OCI-LY1 (cell line): ENCODE measurements at regions not wholly inside any gene's neighbourhood (a gene's known extent, or its start where the extent isn't known, plus 50 kb on each side); places are given as distances from the start of the nearest gene placed in this dataset.

Experiments used
- EZH2 ChIP-seq: fragments of 200-600 bp; sonication (generic), shearing (Covaris generic); IDR thresholded peaks from 2 replicates; pipeline ENCODE4 v1.8.0; 2017; ENCODE audit warnings: borderline replicate concordance, mixed run types, mild to moderate bottlenecking, antibody characterized with exemption, low read length, moderate library complexity, mixed read lengths
- TF ChIP-seq, protein P1 (sequence below): fragments of 200-600 bp; sonication (generic), shearing (Covaris generic); IDR thresholded peaks from 2 replicates; pipeline ENCODE4 v1.5.1; 2017; ENCODE audit warnings: mild to moderate bottlenecking, antibody characterized with exemption, low read length, moderate library complexity, mixed read lengths

DNA sequence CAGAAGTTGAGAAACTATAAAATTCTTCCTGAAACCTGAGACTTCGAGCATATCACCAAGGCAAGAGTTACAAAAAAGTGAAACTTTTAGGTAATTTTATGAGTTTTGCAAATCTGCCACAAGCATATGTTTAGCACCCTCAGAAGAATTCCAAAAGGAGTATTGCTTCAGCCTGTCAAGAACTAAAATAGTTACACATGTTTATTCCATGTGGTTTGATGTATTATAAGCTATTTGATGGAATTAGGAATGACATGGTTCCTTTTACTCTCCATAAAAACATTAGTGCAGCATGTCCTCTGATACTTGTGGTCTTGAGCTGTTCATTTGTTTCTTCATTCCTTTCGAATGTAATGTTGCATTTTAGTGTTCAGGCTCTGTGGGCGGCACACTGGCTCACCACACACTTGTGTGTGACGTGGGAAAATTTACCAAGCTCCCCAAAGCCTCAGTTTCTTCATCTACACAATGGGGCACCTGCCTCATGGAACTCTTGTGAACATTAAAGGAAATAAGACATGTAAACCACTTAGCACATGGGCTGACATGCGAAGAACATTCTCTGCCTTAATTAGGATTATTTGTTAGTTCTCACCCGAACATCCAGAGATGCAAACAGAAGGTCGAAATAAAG is 204.2 kb upstream of the FOXF1 start:
- TF ChIP-seq EZH2, result no peak
- TF ChIP-seq, protein P1, sequence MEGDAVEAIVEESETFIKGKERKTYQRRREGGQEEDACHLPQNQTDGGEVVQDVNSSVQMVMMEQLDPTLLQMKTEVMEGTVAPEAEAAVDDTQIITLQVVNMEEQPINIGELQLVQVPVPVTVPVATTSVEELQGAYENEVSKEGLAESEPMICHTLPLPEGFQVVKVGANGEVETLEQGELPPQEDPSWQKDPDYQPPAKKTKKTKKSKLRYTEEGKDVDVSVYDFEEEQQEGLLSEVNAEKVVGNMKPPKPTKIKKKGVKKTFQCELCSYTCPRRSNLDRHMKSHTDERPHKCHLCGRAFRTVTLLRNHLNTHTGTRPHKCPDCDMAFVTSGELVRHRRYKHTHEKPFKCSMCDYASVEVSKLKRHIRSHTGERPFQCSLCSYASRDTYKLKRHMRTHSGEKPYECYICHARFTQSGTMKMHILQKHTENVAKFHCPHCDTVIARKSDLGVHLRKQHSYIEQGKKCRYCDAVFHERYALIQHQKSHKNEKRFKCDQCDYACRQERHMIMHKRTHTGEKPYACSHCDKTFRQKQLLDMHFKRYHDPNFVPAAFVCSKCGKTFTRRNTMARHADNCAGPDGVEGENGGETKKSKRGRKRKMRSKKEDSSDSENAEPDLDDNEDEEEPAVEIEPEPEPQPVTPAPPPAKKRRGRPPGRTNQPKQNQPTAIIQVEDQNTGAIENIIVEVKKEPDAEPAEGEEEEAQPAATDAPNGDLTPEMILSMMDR, result no peak
